ENCODE measurements at regions not wholly inside any gene's neighbourhood (a gene's known extent, or its start where the extent isn't known, plus 50 kb on each side); places are given as distances from the start of the nearest gene placed in this dataset.

- ATAC-seq (ENCODE audit: poor library complexity): no peak
Observed at GRCh38 chr15:47500842-47501241, 216.5 kb upstream of the SEMA6D start.

GRCh38 chr15:47502041-47502440 is 215.3 kb upstream of the SEMA6D start:
- POLR2A ChIA-PET: no interaction called here
- no peaks in the 10 kb centered on the region for H3K4me1 Mint-ChIP-seq (ENCODE audit: low read depth)

More at GRCh38 chr15:47500842-47501241, 216.5 kb upstream of the SEMA6D start:
- Histone ChIP-seq H3K4me3 (ENCODE audit: low read length) (no peak overlapping the region), H3K27ac (ENCODE audit: low read depth in 1 of 2, low read length in 2 of 2) (no peak overlapping the region), H3K27me3 (ENCODE audit: control insufficient read depth in 1 of 2, insufficient read depth in 2 of 2, low read length in 2 of 2) (no peaks in the 10 kb centered on the region), H3K9me3 (ENCODE audit: control insufficient read depth in 1 of 2, insufficient read depth in 1 of 2, low read length in 2 of 2) (no peaks in the 10 kb centered on the region), H3K36me3 (ENCODE audit: insufficient read depth, low read length) (no peaks in the 10 kb centered on the region), H3K4me1 (ENCODE audit: insufficient read depth, low read length) (no peaks in the 10 kb centered on the region)
- H3K27me3 Mint-ChIP-seq: no peaks in the 10 kb centered on the region
- intact Hi-C loops (cut with DNase I, micrococcal nuclease): no loop called here
- no peaks in the 10 kb centered on the region for H3K9me3 Mint-ChIP-seq
- no peaks in the 10 kb centered on the region for H3K4me1 Mint-ChIP-seq (ENCODE audit: low read depth)
- no peak for TF ChIP-seq CTCF (IDR thresholded peaks at IDR 0.05)
- no peak overlapping the region for H3K27ac Mint-ChIP-seq
- DNase-seq: no peak
- POLR2A ChIA-PET: no interaction called here
- H3K4me3 Mint-ChIP-seq: no peak overlapping the region
- no peaks in the 10 kb centered on the region for H3K36me3 Mint-ChIP-seq (ENCODE audit: low read depth)
- CTCF ChIA-PET: no interaction called here

GRCh38 chr15:47503876-47504275 is 213.4 kb upstream of the SEMA6D start:
- H3K27me3 Mint-ChIP-seq: no peaks in the 10 kb centered on the region
- intact Hi-C loops (cut with DNase I, micrococcal nuclease): no loop called here
- H3K27ac Mint-ChIP-seq: no peak overlapping the region
- H3K9me3 Mint-ChIP-seq: no peaks in the 10 kb centered on the region
- no peak for TF ChIP-seq CTCF (IDR thresholded peaks at IDR 0.05)
- DNase-seq (no peak), ATAC-seq (ENCODE audit: poor library complexity) (no peak)
- no peak overlapping the region for H3K27ac ChIP-seq (ENCODE audit: low read depth in 1 of 2, low read length in 2 of 2)
- ChIA-PET POLR2A (no interaction called here), CTCF (no interaction called here)
- no peak overlapping the region for H3K4me3 ChIP-seq (ENCODE audit: low read length)
- no peaks in the 10 kb centered on the region for H3K4me1 ChIP-seq (ENCODE audit: insufficient read depth, low read length)
- no peaks in the 10 kb centered on the region for H3K9me3 ChIP-seq (ENCODE audit: control insufficient read depth in 1 of 2, insufficient read depth in 1 of 2, low read length in 2 of 2)
- no peaks in the 10 kb centered on the region for H3K4me1 Mint-ChIP-seq (ENCODE audit: low read depth)
- H3K4me3 Mint-ChIP-seq: no peak overlapping the region
- H3K36me3 ChIP-seq (ENCODE audit: insufficient read depth, low read length): no peaks in the 10 kb centered on the region
- H3K27me3 ChIP-seq (ENCODE audit: control insufficient read depth in 1 of 2, insufficient read depth in 2 of 2, low read length in 2 of 2): no peaks in the 10 kb centered on the region
- H3K36me3 Mint-ChIP-seq (ENCODE audit: low read depth): no peaks in the 10 kb centered on the region

More at GRCh38 chr15:47502041-47502440, 215.3 kb upstream of the SEMA6D start:
- no peak for ATAC-seq (ENCODE audit: poor library complexity)
- no peak for TF ChIP-seq CTCF (IDR thresholded peaks at IDR 0.05)
- CTCF ChIA-PET: no interaction called here
- no peak overlapping the region for H3K4me3 Mint-ChIP-seq
- H3K4me1 ChIP-seq (ENCODE audit: insufficient read depth, low read length): no peaks in the 10 kb centered on the region
- H3K9me3 ChIP-seq (ENCODE audit: control insufficient read depth in 1 of 2, insufficient read depth in 1 of 2, low read length in 2 of 2): no peaks in the 10 kb centered on the region
- no peak overlapping the region for H3K27ac ChIP-seq (ENCODE audit: low read depth in 1 of 2, low read length in 2 of 2)
- intact Hi-C loops (cut with DNase I, micrococcal nuclease): no loop called here
- no peak for DNase-seq
- no peak overlapping the region for H3K4me3 ChIP-seq (ENCODE audit: low read length)
- no peaks in the 10 kb centered on the region for H3K36me3 ChIP-seq (ENCODE audit: insufficient read depth, low read length)
- H3K36me3 Mint-ChIP-seq (ENCODE audit: low read depth): no peaks in the 10 kb centered on the region
- no peak overlapping the region for H3K27ac Mint-ChIP-seq
- no peaks in the 10 kb centered on the region for H3K27me3 ChIP-seq (ENCODE audit: control insufficient read depth in 1 of 2, insufficient read depth in 2 of 2, low read length in 2 of 2)
- no peaks in the 10 kb centered on the region for H3K27me3 Mint-ChIP-seq
- no peaks in the 10 kb centered on the region for H3K9me3 Mint-ChIP-seq

Data from CD4-positive, alpha-beta T cell (primary cell).